GM12865 (cell line): ENCODE measurements at regions not wholly inside any gene's neighbourhood (a gene's known extent, or its start where the extent isn't known, plus 50 kb on each side); places are given as distances from the start of the nearest gene placed in this dataset.

ENCODE experiments used
- DNase-seq: peaks from one replicate; pipeline ENCODE4 v3.0.0; 2010; ENCODE audit warnings: low read depth
- H3K4me3 ChIP-seq: 2 replicates; pipeline ENCODE4 v1.5.1; 2011; ENCODE audit warnings: mild to moderate bottlenecking, low read depth, low read length, control low read depth
- TF ChIP-seq, protein P1 (sequence below): IDR thresholded peaks from 2 replicates; pipeline ENCODE4 v1.5.1; 2011; ENCODE audit warnings: low read length, control low read depth, low read depth, inconsistent platforms; ENCODE audit not compliant: insufficient read depth; ENCODE audit errors: missing control alignments

DNA sequence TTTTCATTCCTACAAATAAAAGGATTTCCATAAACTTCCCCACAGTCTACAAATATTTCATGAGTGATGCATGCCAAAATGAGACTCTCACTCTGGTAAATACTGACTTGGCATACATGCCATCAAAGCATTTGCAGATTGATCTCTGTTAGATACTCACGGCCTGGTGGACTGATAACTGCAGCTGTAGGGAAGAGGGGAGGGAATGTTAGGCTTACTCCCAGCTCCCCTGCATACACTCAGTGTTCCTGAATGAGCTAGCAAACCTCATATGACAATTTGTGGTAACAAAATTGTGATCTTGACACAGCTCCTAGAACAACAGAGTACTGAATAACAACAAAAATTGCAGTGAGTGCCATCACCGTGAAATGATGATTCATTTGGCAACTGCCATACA, 435.3 kb downstream of the NR2F1-AS1 start:
- no peak for DNase-seq
- H3K4me3 ChIP-seq = no peak overlapping the region
- TF ChIP-seq, protein P1, sequence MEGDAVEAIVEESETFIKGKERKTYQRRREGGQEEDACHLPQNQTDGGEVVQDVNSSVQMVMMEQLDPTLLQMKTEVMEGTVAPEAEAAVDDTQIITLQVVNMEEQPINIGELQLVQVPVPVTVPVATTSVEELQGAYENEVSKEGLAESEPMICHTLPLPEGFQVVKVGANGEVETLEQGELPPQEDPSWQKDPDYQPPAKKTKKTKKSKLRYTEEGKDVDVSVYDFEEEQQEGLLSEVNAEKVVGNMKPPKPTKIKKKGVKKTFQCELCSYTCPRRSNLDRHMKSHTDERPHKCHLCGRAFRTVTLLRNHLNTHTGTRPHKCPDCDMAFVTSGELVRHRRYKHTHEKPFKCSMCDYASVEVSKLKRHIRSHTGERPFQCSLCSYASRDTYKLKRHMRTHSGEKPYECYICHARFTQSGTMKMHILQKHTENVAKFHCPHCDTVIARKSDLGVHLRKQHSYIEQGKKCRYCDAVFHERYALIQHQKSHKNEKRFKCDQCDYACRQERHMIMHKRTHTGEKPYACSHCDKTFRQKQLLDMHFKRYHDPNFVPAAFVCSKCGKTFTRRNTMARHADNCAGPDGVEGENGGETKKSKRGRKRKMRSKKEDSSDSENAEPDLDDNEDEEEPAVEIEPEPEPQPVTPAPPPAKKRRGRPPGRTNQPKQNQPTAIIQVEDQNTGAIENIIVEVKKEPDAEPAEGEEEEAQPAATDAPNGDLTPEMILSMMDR = no peak

DNA sequence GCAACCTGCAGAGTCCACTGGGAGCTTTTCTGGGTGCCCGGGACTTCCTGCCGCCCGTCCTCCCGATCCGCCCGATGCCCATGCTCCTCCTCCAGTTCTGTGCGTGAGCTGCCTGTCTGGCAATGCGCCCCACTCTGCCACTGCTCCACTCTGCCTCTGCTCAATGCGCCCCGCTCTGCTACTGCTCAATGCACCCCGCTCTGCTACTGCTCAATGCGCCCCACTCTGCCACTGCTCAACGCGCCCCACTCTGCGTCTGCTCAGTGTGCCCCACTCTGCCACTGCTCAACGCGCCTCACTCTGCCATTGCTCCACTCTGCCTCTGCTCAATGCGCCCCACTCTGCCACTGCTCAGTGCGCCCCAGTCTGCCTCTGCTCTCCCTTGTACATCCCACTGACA, 436.0 kb downstream of the NR2F1-AS1 start:
- H3K4me3 ChIP-seq = no peak overlapping the region
- TF ChIP-seq, protein P1 = no peak
- DNase-seq = no peak

DNA sequence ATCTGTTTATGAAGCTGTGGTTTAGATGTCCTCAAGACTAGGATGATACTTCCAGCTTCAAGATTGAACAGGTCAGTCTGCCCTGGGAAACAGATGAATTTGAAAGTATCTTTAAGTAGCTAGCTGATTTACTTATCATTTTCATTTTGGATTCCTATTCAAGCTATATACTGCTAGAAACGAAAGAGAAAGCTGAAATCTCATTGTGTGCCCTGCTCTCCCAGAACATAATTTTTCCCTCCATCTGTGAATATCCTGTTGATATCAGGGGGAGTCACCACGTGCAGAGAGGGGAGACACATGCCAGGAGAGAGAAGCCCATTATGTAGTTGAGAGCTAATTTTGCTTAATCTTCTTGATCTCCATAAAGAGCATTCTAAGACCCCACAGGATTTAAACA, 439.1 kb downstream of the NR2F1-AS1 start:
- DNase-seq = no peak
- TF ChIP-seq, protein P1 = no peak
- no peak overlapping the region for H3K4me3 ChIP-seq

DNA sequence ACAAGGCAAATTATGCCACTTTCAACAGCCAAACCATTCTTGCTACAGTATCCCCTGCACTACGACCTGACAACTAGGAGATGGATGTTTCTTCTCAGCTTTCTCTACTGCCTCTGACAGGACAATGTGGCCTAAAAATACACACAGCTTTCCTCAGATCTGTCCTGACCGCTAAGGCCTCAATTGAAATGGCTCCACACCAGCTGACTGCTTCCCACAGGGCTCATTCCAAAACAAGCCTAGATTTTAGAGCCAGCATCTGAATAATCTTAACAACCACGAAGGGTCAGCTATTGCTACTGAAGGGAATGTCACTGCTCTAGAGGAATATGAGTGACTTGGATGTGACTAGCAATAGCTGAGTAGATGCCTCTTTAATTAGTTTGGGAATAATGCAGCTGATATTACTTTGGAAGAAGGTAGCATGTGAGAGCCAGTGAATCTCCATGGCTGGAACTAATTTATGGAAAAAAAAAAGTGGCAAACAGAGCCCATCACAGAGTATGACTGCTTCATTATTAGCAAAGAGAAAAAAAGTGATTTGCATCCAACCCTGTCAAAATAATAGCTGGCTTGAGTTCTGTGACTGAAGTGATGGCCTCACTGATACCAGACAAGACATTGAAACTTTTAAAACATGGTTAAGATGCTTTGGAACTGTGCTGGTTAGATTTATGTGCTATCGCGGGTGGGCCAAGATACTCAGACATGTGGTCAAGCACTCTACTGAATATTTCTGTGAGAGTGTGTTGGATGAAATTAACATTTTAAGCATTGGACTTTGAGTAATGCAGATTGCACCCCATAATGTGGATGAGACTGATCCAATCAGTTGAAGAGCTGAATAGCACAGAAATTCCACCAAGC, 450.2 kb downstream of the NR2F1-AS1 start:
- DNase-seq = no peak
- TF ChIP-seq, protein P1 = no peak
- H3K4me3 ChIP-seq = no peak overlapping the region

DNA sequence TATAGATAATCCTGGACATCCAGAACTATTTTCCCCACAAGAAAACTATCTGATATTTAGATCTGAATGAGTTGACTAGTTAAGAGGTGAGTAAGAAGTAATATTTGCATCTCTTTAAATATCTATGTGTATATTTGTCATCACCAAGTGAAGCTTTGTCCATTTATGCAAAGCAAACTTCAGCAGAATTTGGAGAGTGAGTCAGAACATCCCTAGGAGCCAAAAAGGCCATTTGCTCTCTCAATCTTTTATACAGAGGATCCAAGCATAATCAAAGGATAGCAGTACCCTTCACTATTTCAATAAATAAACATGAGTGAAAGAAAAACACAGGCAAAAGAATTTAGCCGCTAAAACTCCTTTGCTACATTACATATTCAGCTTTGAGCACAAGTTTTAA, 454.4 kb downstream of the NR2F1-AS1 start:
- H3K4me3 ChIP-seq = no peak overlapping the region
- TF ChIP-seq, protein P1 = no peak
- DNase-seq = no peak

DNA sequence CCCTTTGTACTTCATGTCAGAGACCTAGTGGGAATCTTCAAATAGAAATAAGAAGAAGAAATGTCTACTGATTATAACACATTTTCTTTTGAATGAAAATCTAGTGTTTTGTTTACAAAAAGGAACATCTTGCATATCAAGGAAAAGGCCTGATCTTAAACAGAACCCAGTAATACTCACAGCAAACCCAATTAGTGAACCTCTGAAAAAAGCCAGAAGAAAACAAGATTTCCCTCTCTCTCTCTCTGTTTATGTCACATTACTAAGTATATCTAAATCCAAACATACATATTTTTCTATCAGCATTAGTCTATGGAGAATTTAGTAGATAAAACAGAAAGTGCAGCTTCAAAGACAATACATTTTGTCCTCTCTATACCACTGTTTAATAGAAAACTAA, 457.9 kb downstream of the NR2F1-AS1 start:
- no peak overlapping the region for H3K4me3 ChIP-seq
- TF ChIP-seq, protein P1 = no peak
- DNase-seq = no peak

DNA sequence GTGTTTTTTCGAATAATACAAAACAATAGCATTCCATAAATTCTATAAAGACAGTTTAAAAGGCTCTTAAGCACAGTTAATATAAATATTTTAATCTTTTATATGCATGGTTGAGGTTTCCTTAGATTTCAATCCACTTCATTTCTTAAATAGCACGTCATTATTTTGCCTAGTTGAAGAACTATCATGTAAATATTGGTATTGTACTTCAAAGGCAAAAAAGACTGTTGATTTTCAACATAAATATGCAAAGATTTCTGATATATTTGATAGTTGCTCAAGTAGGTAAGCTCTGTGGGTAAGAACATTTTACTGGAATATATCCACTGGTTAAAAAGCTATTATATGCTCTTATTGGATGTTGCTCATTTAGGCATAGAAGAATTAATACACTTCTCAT, 458.6 kb downstream of the NR2F1-AS1 start:
- H3K4me3 ChIP-seq = no peak overlapping the region
- TF ChIP-seq, protein P1 = no peak
- no peak for DNase-seq
